CD1c-positive myeloid dendritic cell (primary cell): ENCODE measurements at regions not wholly inside any gene's neighbourhood (a gene's known extent, or its start where the extent isn't known, plus 50 kb on each side); places are given as distances from the start of the nearest gene placed in this dataset.
"Not testable (repeated sequence)": the region's sequence is repeated elsewhere in the genome, so short reads cannot be mapped to it uniquely, and the experiment has no call there.

Source experiments
- DNase-seq: peaks from one replicate; pipeline ENCODE4 v3.0.0-alpha.2; 2016; ENCODE audit errors: extremely low spot score

DNA sequence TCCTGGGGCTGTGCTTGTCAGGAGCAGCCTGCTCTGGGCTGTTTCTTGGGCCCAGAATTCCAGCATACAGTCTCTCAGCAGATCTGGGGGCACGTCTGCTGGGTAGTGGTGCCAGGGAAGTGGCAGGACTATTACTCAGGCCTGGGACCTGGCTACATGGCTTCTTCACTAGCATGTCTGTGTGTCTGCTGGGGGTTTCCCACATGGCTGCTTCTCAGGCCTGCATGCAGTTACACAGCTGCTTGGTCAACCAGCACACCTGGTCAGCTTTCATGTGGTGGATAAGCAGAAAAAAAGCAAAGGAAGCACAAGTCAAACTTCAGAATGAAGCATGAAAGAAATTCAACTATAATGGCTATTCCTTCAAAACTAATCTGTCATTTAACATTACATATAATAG is 316.2 kb upstream of the NOX3 start:
- no peak for DNase-seq

DNA sequence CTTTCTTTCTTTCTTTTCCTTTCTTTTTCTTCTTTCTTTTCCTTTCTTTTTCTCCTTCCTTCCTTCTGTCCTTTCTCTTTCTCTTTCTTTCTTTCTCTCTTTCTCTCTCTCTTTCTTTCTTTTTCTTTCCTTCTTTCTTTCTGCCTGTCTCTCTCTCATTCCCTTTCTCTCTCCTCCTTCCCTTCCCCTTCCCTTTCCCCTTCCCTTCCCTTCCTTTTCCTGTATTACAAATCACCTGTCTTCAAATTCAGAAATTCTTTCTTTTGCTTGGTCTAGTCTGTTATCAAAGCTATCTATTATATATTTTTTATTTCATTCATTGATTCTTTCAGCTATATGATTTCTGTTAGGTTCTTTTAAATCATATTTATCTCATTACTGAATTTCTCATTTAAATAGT is 315.2 kb upstream of the NOX3 start:
- DNase-seq = no peak

GRCh38 chr6:155770313-155770712 is 314.7 kb upstream of the NOX3 start:
- no peak for DNase-seq

GRCh38 chr6:155765275-155766194 is 309.9 kb upstream of the NOX3 start:
- no peak for DNase-seq

GRCh38 chr6:155762649-155763048 is 307.0 kb upstream of the NOX3 start:
- no peak for DNase-seq

GRCh38 chr6:155755452-155755851 is 299.8 kb upstream of the NOX3 start:
- no peak for DNase-seq

GRCh38 chr6:155748778-155749177 is 293.1 kb upstream of the NOX3 start:
- not testable (repeated sequence) for DNase-seq

- DNase-seq = no peak
These were observed 291.9 kb upstream of the NOX3 start for GRCh38 chr6:155747491-155747890.

- no peak for DNase-seq
These were observed 285.3 kb upstream of the NOX3 start for GRCh38 chr6:155740781-155741399.

GRCh38 chr6:155738602-155739105 is 283.0 kb upstream of the NOX3 start:
- DNase-seq = no peak

GRCh38 chr6:155717374-155717773 is 261.7 kb upstream of the NOX3 start:
- DNase-seq = no peak

- DNase-seq = no peak
These were observed 255.1 kb upstream of the NOX3 start for GRCh38 chr6:155710704-155711103.

DNA sequence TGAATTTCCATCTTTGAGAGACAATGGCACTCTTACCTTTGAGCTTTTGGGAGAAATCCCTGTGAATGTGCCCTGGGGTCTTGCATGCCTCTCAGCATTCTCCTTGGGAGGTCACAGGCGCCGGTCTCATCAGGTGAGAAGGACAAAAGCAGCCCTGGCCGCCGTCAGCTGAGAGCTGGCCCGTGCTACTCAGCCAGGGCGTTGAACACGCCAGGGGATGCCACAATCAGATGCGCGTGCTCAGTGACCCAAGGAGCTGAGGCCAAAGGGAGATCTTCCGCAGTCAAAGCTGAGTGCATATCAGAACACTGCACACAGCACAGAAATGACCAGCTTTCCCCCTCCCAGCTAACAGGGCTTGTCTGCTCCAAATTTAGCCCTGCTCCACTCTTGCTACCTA is 253.6 kb upstream of the NOX3 start:
- no peak for DNase-seq

- DNase-seq = no peak
These were observed 252.5 kb upstream of the NOX3 start for GRCh38 chr6:155708100-155708499.

- DNase-seq = no peak
These were observed 251.2 kb upstream of the NOX3 start for GRCh38 chr6:155706806-155707205.

GRCh38 chr6:155706341-155706740 is 250.7 kb upstream of the NOX3 start:
- no peak for DNase-seq

DNA sequence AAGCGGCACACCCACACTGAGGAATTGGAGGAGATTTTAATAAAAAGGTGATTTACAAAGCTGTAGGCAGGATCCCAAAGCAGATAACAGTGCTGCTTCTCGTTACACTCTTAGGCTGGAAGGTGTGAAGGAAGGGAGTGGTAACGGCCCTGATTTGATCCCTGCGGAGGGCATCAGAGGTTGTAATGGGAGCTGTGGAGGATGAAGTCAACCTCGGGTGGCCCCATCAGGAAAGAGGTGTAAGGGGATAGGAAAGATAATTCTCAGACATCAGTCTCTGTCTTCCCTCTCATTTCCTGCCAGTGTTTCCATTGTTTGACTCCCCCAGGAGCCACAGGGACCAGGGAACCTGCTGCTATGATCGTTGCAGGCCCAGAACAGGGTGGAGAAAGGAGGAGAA is 245.7 kb upstream of the NOX3 start:
- no peak for DNase-seq

DNA sequence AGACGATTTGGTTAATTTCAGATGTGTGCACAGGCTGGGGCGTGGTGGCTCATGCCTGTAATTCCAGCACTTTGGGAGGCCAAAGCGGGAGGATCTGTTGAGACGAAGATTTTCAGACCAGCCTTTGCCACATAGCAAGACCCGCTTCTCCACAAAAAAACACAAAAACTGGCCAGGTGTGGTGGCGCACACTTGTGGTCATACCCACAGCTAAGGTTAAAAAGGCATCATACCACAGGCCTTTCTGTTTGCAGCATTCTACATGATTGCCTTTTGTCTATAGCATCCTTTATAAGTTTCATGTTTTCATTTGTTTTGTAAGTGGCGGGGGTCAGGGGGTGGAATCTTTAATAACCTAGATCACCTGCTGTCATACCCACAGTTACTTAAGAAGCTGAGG is 239.9 kb upstream of the NOX3 start:
- DNase-seq = no peak

GRCh38 chr6:155694419-155694790 is 238.8 kb upstream of the NOX3 start:
- no peak for DNase-seq

DNA sequence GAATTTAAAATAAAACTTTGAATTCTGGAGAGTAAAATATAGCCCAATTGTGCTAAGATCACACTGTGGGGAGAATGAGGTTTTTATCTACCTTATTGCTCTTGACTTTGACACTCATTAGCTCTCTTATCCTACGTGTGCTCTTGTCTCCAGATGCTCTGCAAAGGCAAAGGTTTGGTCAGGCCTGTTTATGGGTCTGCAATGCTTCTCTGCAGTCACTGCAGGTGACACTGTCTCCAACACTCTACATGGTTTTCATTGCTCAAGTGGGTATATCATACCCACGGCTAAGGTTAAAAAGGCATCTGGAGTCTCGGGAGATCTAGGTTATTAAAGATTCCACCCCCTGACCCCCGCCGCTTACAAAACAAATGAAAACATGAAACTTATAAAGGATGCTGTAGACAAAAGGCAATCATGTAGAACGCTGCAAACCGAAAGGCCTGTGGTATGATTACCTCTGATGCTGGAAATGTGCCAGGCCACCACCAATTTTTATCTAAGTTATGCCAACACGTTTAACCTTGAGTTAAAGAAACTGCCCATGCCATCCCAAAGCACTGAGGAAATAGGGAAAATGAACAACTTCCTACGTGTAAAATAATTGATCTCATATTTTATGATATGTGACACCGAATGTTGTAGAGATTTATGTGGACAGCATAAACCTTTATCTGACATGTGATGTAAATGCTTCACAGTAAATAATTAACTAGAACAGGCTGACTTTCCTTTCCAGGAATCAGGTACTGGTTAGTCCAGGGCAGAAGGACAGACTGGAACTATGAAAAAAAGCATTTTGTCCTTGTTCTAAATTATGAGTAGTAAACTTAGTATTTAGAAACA is 238.2 kb upstream of the NOX3 start:
- no peak for DNase-seq

- no peak for DNase-seq
These were observed 235.2 kb upstream of the NOX3 start for GRCh38 chr6:155690820-155691219.

GRCh38 chr6:155687645-155688044 is 232.0 kb upstream of the NOX3 start:
- DNase-seq = no peak
